Activated T-cell treated with anti-CD3 and anti-CD28 coated beads for 1 hour (primary cell): ENCODE measurements at regions not wholly inside any gene's neighbourhood (a gene's known extent, or its start where the extent isn't known, plus 50 kb on each side); places are given as distances from the start of the nearest gene placed in this dataset.
"Not testable (repeated sequence)": the region's sequence is repeated elsewhere in the genome, so short reads cannot be mapped to it uniquely, and the experiment has no call there.

Experiments used
- DNase-seq: peaks from one replicate; pipeline ENCODE4 v3.0.0-alpha.2; 2020; ENCODE audit warnings: low read depth

DNA sequence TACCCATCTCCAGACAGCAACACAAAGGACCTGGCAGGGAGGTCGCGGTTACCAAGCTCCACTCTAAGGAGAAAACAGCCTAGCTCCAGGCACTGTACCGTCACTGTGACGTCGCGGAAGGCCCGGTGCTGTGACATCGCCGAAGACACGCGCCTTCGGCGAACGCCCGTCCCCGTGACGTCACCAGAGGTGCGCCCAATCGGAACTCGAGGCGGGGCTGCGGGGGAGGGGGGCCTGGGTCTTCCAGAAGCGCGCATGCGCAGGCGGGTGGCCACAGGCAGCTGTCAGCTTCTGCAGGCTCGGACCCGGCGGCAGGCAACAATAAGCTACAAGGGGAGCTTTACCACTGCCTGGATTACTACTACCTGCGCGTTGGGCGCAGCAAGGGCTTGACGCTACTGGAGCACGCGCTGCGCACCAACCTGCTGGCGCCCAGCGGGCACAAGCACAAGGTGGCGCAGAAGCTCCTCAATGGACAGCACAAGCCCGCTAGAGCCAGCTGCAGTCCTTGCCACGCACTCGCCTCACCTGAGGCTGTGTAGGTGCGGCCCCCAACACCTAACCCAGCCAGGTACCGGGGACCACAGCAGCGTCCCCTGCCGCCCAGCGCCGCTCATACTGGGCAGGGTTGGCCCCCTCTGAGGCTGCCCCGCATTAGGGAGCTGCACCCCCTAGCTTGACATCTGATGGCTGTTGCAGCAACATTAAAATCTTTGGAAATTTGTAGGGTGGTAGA, 208.4 kb downstream of the TPST1 start:
- peak; percentile 69 for DNase-seq

DNA sequence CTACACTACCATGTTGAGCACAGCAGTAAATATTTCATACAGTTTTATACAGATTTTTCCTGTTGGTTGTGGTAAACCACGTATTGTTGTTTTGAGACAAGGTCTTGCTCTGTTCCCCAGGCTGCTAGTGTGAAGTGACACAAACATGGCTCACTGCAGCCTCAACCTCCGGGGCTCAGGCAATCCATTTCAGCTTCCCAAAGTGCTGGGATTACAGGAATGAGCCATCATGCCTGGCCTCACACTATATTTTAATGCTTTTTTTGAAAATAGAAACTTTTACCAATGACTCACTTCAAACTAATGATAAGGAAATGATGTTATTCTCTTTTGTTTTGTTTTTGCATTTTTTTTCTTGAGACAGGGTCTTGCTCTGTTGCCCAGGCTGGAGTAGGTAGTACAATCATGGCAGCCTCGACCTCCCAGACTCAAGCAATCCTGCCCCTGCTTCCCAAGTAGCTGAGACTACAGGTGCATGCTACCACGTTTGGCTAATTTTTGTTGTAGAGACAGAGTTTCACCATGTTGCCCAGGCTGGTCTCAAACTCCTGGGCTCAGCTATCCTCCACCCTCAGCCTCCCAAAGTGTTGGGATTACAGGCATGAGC, 210.6 kb downstream of the TPST1 start:
- DNase-seq: no peak

DNA sequence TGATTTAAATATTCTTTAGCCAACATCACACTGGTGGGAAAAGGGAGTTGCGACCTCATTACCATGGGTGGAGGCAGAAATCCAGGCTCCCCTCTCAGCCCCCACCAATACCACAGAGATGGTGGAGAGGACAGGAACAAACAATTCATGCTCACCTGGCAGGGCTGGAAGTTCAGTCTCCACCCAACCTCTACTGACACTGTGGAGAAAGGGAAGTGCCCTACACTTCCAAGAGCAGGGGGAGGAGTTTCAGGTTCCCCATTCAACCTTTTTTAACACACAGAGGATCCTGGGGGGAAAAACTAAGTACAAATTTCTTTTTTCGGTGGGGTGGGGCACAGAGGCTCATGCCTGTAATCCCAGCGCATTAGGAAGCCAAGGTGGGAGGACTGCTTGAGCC, 210.1 kb upstream of the KCTD7 start:
- no peak for DNase-seq

DNA sequence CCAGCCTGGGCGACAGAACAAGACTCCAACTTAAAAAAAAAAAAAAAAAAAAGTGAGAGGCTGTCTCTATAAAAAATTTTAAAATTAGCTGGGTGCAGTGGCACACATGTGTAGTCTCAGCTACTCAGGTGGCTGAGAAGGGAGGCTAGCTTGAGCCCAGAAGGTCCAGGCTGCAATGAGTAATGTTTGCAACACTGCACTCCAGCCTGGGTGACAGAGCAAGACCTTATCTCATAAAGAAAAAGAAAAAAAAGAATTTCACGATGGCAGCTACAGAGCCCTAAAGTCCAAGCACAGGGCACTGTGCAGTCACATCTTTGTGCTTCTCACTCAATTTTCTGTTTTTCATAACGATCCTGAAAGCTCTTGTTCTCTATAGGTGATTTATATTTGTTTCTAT, 209.5 kb upstream of the KCTD7 start:
- DNase-seq: no peak

DNA sequence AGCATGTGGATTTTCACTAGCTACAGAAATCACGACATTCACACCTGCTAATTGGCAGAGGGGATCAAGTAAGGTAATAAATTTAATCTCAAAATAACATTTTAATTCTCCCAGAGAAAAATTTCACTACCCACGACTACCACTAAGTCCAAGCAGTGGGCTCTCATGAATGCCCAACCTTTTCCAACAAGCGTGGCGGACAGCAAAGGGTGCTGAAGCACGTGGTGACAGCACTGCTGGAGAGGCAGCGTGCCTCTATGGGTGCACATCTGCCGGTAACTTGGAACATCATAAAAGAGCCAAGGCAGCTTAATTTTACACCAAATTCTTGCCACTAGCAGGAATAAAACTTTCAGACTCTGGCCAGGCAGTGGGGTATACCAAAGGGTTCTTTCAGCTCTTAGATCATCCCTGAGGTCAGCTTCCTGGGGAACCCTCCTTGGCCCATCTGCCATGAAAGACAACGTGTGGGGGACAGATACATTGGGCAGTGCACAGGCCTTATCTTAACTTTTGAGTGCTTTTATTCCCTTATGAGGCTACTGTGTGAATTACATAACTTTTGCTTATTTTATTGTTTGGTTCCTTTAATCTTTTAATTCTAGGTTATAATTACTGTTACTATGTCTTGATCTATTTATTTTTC, 206.7 kb upstream of the KCTD7 start:
- DNase-seq: no peak

DNA sequence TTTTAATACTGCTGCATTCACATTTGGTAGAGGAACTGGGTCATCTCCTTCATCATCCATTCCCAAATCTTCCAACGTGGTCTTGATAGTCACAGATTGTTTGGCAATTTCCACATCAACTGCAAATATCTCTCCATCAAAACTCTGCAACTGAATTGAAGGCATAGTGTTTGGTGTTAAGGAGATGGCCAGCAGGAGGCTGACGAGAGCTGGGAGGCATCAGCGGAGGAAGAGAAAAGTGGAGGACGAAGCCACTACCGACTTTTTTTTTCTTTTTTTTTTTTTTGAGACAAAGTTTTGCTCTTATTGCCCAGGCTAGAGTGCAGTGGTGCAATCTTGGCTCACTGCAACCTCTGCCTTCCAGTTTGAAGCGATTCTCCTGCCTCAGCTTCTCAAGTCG, 205.0 kb upstream of the KCTD7 start:
- no peak for DNase-seq

DNA sequence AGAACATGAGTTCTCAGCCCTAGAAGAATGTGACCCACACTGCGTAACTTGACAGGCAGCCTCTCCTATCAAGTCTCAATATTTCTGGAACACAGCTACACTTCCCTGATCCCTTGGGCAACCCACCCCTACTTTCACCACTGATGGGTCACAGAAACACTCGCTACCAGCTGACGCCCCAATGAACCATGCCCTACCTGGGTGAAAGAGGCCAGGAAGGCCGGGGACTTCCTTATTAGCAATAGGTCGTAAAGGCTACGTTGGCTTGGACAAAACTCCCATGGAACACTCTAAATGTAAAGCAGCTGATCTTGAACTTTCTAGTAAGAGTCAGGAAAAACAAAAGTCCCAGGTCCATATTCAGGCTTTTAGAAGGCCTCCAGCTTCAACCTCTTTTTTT, 202.3 kb upstream of the KCTD7 start:
- DNase-seq: no peak

DNA sequence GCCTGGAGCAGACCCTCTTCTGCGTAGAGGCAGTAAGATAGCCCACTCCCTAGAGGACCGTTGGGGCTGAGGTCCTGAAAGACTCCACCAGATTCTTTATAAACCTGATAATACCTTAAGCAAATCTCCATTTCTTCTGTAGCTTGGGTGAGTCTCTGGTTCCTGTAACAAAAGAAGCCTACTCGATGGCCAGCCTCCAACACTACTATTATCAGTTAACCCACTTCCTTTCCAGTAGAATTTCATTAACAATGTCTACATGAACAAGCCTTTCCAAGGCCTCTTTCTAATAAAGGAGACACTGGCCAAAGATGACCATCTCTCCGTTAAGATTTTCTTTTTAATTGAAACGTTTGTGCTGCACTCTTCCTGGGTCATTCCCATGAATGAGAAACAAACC, 201.7 kb upstream of the KCTD7 start:
- no peak for DNase-seq

DNA sequence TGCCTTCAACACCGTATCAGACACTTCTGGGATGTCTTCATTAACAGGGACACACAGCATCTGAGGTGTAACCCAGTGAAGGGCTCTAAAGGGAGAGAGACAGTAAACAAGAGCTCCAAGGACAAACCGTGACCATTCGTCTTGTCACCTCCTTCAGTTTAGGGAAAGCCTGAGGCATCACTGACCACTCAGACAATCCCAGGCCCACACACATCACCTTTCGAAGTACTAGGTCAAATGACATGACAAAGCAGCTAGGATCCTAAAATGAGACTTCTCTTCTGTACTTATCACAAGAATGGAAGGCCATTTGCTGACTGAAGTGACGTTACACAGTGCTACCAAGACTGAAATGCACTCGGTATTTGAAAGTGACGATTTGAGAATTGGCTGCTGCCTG, 200.7 kb upstream of the KCTD7 start:
- DNase-seq: no peak

DNA sequence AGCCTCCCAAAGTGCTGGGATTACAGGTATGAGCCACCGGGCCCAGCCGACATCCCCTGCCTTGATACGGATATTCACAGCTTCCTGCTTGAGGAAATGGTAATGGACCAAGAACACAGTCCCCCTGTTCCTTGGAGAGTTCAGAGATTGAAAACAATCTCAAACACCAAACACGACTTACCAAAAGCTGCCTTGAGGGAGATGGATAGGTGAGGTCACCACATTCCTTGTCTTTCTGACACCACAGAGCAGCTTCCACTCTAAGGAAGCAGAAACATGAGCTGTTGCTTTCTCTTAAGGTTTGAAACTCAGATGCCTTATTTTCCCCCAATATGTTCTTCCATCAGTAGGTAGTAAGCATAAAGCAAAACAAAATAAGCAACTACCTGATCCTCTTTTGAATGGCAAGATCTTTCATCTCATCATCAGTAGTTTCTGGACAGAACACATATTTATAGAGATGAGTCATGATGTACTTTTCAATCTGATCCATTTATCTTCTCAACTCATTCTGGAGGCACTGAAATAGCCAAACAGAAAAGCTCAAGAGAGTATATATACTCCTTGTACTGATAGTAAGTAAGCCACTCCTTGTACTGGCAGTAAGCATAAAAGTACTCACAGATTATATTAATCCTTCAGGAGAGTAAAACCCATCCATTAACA, 199.1 kb upstream of the KCTD7 start:
- DNase-seq: no peak

DNA sequence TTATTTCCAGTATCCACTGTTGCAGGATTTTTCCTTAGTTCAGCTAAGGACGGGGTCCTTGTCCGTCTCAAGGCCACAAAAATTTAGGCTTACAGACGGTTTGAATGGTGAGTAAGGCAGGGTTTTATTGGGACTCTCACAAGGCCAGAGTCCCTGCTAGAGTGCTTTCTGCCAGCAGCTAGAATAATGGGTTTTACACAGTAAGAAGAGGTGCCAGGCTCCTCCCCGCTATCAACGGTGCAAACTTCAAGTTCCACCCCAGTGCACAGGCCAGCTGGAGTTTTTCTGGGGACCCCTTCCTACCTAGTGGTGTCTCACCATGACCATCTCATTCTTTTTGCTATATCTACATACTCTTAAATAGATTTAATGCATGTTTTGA, 198.5 kb upstream of the KCTD7 start:
- no peak for DNase-seq

DNA sequence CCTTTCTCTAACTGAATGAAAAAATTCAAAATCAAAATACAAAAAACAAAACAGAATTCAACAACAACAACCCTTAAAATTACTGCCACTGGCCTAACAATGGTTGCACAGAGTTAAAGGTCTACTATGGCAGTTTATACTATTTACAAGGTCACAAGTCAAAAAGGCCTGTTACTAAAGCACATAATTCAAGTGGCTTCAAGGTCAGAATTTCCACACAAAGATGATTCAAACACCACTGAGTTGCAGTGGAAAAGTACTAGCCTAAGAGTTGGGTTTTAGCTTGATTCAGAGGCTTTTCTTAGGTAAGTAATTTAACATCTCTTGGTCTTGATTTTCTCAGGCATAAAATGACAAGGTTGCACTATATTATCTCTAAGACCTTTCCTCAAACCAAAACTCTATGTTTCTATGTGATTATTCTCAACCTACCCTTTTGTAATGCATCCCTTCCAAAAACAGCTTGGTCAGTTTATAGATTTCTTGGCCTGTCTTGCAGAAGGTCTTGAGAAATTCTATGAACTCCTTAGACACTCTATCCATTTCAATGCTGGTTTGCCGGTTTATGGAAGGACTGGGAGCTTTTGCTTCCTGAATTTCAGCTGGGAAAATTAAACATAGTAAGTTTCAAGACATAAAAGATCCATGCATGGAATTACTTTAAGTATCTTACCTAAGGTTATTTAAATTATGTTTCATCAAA, 189.8 kb upstream of the KCTD7 start:
- DNase-seq: not testable (repeated sequence)

DNA sequence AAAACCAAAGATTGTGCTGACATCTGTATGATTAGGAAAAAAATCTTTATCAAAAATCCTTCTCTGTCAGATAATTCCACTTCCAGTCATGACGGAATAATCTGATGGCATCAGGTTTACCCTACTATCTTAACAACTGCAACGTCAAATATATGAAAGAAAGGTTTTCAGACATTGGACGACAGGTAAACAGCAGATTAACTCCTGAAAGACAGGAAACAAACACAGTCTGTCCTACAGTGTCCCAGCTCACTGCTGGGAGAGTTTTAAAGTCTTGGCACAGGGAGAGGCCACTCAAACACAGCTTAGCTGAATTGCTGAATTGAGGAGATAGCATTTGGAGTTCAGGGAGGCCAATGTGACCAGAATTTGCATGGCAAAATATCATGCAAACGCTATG, 186.3 kb upstream of the KCTD7 start:
- no peak for DNase-seq

DNA sequence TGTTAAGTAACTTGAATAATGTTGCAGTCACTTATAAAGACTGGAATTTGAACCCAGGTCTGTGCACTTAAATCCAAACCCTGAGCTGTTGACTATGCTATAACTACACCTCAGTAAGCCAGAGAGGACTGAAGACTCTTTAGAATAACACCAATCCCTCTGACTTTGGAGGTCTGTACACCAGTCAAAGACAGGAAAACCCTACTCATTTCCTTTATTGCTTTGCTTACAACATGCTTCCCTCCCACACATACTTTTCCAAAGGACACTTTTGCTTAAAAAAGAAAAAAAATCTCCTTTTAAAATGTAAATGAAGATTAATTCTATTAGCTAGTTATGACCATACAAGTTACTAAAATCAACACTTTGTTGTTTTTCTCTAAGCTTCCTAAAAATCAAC, 184.7 kb upstream of the KCTD7 start:
- DNase-seq: no peak

DNA sequence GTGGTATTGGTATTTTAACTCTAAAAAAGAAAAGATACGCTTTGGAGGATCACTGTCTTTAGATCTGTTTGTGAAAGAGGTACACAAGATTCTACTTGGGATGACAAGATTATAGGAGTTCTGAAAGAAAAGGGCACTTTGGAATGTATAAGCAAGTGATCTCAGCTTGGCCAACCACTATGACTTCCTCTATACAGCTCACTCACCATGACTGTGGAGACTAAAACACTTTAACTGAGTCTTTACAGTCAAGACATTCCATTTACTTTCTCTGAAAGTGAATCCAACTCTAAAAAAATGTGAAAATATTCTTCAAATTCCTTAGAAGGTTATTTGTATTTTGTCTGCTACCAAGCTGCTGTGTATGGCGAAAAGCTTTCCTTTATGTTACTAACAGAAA, 181.7 kb upstream of the KCTD7 start:
- DNase-seq: not testable (repeated sequence)

DNA sequence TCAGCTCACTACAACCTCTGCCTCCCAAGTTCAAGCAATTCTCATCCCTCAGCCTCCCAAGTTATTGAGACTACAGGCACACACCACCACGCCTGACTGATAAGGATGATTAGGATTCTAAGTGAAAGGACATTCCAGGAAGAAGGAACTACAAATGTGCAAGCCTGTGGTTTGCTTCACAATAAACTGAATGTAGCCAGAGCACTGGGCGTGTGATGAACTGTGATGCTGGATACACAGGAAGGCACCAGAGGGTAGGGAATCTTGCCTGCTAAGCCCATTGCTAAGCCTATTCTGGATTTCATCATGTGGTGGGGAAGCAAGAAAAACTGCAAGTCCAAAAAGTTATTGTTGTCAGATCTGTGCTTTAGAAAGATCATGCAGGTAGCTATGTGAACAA, 177.9 kb upstream of the KCTD7 start:
- DNase-seq: not testable (repeated sequence)

DNA sequence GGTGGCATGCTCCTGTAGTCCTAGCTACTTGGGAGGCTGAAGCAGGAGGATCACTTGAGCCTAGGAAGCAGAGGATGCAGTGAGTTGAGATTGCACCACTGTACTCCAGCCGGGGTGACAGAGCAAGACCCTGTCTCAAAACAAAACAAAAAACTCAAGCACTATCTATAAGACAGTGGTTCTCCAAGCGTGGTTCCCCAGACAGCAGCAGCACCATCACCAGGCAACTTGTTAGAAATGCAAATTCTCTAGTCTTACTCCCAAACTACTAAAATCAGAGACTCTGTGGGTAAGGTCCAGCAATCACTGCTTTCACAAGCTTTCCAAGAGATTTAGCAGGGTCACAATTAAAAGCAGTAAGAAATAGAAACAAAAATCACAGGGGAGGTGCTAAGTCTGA, 177.0 kb upstream of the KCTD7 start:
- DNase-seq: not testable (repeated sequence)

DNA sequence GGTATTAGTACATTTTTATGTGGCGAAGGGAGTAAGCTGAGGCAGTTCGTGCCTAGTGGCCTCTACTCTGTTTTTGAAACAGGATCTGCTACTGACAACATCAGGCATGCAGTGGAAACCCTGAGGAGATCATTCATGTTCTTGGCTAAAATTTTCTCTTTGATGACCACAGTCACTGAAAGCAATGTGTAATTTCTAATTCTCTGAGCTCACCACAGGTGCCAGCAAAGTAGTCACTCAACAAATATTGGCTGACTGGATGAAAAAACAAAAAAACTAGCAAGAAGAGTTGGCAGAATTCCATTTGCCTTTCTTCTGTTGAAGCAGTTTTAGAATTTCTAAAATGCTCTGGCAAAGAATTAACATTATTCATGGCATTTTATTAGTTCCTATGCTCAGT, 176.5 kb upstream of the KCTD7 start:
- no peak for DNase-seq

DNA sequence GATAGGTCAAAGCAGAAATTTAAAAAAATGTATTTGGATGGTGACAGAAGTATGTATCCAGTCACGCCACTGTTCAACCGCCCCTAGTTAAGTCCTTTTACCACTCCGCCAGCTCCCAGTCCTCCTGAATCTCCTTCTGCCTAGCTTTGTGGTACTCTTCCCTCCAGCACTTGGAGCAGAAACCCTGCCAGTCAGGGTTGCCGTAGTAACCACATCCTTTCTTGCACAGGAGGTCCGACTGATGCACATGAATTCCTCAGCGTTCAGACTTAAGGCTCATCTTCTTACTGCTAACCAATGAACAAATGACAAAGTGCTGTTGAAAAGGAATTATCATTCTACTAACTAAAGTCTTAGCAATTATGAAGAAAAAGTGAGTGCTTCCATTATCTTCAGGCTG, 175.3 kb upstream of the KCTD7 start:
- no peak for DNase-seq

DNA sequence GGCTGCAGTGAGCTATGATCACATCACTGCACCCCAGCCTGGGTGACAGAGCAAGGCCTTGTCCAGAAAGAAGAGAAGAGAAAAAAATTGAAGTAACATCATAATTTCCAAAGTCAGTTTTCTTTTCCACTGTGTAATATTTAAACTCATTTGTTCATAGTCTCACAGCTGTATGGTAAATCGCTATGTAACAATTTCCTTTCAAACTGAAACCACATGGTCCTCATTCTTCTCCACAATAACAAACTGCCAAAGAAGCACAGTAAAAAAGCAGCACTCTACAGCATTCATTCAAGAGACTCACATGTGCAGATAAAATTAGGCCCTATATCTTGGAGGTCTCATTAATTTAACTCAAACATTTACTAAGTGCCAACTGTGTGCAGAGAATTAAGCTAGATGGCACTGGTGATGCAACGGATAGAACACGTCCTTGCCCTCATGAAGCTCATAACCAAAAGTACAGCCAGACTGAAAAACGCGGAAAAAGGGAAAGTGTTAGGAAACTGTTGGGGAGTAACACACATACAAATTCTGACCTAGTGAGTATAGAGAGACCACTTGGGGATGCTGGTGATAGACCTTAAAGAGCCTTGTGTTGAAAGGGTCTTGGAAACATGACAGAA, 174.0 kb upstream of the KCTD7 start:
- no peak for DNase-seq

DNA sequence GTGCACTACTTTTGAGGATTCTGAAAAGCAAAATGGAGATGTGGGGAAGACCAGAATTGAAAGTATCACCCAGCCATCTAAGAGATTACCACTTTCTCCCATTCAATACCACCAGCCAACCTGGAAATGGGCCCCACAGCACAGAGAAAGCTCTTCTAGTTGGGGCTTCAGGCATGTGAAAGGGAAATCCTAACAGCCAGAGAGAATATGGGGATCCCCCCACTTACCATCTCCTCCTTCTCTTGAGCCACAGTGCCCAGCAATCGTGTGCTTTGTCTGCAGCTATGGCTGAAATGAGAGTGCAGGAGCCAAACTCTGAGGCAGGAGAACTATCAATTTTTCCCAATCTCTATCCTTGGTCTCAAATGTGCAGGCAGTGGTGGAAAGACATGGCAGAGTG, 173.2 kb upstream of the KCTD7 start:
- not testable (repeated sequence) for DNase-seq

DNA sequence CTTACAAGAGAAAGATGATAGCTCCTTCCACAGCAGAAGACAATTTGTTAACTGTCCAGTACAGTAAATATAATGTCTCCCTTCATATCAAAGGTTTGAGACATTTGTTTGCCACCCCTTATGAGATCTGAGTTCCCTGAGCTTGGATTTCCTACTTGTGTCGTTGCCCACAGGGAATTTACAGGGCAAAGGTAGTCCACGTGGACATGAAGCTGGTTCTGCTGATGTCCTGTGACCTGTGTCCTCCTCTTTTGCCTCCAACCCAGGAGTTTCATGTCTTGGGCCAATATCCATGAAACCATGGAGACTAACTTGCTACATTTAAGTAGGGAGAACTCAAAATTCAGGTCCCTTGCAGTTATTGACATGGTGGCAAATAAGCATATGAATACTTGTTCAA, 172.2 kb upstream of the KCTD7 start:
- DNase-seq: not testable (repeated sequence)
